Dermis microvascular lymphatic vessel endothelial cell (primary cell): ENCODE measurements at regions not wholly inside any gene's neighbourhood (a gene's known extent, or its start where the extent isn't known, plus 50 kb on each side); places are given as distances from the start of the nearest gene placed in this dataset.

Experiments used
- DNase-seq, 2 donors: peaks; one replicate each; pipeline versions ENCODE4 v3.0.0 to v3.0.0-alpha.2; 2010; ENCODE audit warnings: low read depth in 2 of 2

GRCh38 chr4:63632858-63633257 lies 776.4 kb downstream of the TECRL start:
- no peak for DNase-seq

- DNase-seq: no peak
Observed at GRCh38 chr4:63620271-63620670, 789.0 kb downstream of the TECRL start.

- no peak for DNase-seq
Observed at GRCh38 chr4:63619771-63620170, 789.5 kb downstream of the TECRL start.

- DNase-seq: no peak
Observed at GRCh38 chr4:63618883-63619718, 790.1 kb downstream of the TECRL start.

- no peak for DNase-seq
Observed at GRCh38 chr4:63607169-63607872, 801.9 kb downstream of the TECRL start.

GRCh38 chr4:63589796-63590195 lies 819.5 kb downstream of the TECRL start:
- DNase-seq: no peak

GRCh38 chr4:63583561-63583960 lies 825.7 kb downstream of the TECRL start:
- DNase-seq: no peak

GRCh38 chr4:63583007-63583406 lies 826.2 kb downstream of the TECRL start:
- no peak for DNase-seq

GRCh38 chr4:63580796-63581475 lies 828.3 kb downstream of the TECRL start:
- no peak for DNase-seq

GRCh38 chr4:63578383-63578782 lies 830.9 kb downstream of the TECRL start:
- DNase-seq: no peak

GRCh38 chr4:63566658-63567057 lies 842.6 kb downstream of the TECRL start:
- DNase-seq: no peak

GRCh38 chr4:63563288-63564014 lies 845.8 kb downstream of the TECRL start:
- no peak for DNase-seq

- DNase-seq: no peak
Observed at GRCh38 chr4:63558709-63559108, 850.5 kb downstream of the TECRL start.

- no peak for DNase-seq
Observed at GRCh38 chr4:63556332-63556731, 852.9 kb downstream of the TECRL start.

- no peak for DNase-seq
Observed at GRCh38 chr4:63553123-63553522, 856.1 kb downstream of the TECRL start.

- DNase-seq: no peak
Observed at GRCh38 chr4:63541828-63542227, 867.4 kb downstream of the TECRL start.

GRCh38 chr4:63529581-63530337 lies 879.5 kb downstream of the TECRL start:
- no peak for DNase-seq

GRCh38 chr4:63528256-63528991 lies 880.8 kb downstream of the TECRL start:
- no peak for DNase-seq

GRCh38 chr4:63526251-63526650 lies 883.0 kb downstream of the TECRL start:
- DNase-seq: no peak

- DNase-seq: no peak
Observed at GRCh38 chr4:63524764-63525163, 884.5 kb downstream of the TECRL start.
